Activated CD8-positive, alpha-beta memory T cell treated with anti-CD3 and anti-CD28 coated beads for 1 hour (primary cell): ENCODE measurements at regions not wholly inside any gene's neighbourhood (a gene's known extent, or its start where the extent isn't known, plus 50 kb on each side); places are given as distances from the start of the nearest gene placed in this dataset.

ENCODE experiments used
- DNase-seq, 2 donors: peaks; one replicate each; pipeline ENCODE4 v3.0.0-alpha.2; 2020; ENCODE audit warnings: low read depth in 1 of 2; ENCODE audit errors: extremely low read depth in 1 of 2

DNA sequence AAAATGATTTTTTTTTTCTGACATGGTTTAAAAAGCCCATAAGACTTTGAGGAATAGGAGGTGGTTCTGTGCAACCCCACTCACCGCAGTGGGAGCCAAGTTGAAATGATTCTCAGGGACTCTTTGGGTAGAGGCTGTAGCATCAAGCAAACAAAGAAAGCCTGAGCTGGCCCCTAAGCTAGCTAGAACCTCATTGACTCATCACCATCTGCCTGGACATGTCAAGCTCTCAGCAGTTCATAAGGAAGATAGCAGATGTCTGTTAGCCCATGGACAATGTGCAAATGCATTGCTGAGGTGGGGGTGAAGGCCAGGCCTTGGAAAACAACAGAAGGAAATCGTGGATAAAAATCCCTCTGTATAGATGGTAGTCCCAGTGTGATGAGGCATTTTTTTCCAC is 234.8 kb downstream of the NR2F2 start:
- DNase-seq = no peak

DNA sequence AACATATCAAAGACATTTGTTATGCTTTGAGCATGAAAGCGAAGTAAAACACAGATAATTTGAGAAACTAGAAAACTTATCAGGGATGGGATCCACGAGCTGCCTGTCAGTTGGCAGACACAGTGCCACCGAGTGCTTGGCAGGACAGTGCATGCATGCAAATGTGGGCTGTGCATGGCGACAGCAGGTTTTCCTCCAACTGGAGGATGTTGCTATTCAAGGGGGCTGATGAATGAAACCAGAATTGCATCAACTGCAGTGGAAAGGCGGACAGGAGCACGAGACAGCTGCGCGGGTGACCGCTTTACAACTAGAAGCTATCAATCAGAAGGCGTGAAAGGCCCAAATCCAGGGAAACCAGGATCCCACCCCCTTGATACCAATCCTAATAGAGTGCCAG is 244.3 kb downstream of the NR2F2 start:
- no peak for DNase-seq

DNA sequence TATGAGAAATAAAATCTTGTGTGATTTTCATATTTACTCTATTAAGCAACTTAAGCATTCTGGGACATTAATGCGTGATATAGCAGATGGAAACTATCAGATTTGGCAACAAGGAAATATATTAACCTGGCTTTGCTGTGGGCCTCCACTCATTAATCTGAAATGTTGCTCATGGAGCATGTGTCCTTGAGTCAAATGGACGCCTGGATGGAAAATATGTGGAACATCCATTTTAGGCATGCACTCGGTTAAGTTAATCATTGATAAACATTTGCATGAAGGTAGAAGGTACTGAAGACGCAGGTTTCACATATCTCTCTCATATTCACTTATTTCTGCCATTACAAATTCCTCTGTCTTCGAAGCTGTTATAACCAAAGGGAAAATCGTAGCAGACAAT is 246.1 kb downstream of the NR2F2 start:
- no peak for DNase-seq

DNA sequence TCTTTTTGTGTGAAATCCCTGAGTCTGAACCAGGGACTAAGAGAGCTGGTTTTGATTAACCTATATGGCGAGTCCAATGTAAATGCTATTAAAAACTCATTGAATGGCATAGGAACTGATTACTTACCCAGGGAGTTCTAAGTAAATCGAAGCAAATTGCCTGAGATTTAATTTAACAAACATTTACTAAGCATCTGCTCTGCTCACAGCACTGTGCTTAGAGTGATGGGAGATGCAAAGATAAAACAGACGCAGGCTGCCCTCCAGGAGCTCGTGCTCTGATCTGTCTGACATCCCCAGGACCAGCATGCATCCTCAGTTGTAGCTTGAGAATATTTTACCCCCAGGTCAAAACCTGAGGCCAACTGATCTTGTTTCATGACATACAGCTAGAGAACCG is 247.9 kb downstream of the NR2F2 start:
- no peak for DNase-seq

DNA sequence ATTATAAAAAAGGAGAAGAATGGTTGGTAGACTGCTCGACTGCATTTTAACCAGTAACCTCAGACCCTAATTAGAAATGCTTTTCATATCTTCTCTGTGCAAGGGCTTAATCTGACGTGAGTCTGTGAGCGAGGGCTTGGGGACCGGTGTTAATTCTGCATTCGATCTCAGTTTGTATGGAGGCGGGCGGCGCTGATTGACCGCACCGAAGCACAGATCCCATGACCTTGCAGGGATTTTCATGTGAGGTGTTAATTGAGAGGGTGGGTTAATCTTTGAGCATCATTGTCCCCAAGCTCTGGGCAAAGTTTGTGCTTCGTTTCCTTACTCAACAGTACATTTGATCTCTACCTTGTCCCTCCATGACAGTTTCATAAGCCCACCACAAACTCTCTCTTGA is 250.9 kb downstream of the NR2F2 start:
- no peak for DNase-seq

DNA sequence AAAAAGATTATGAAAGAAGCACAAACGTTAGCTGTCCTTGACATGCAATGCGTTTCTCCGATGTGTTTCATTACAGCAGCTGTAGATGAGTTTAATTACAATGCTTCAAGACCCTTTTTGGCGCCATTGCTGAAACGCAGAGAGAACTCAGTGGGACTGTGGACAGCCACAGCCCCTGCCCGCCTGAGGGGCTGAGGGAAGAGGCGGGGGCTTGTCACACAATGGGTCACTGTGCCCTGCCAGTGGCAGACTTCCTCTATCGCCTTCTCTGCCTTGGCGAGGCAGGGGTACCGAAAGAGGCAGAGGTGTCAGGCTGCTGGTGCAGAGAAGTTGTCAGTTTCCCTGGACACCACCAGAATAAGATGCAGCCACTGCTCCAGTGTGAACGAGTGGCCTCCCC is 252.0 kb downstream of the NR2F2 start:
- DNase-seq = no peak

DNA sequence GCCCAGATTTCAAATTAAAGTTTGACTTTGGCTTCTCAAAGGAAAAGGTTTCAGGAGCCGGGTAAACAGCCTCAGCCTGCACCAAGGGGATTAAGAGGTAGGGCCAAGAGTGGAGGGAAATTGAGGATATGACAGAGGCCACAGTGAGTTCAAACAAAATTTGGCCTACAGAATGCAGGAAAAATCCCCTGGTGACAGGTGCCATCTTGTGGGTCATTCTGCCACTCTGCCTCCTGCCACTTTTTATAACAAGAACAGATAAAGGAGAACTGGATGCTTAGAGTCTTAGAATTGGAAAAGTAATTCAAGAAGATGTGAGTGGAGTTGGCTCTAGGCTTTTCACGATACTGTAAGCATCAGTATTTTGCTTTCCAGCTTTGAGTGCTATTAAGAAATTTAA is 253.2 kb downstream of the NR2F2 start:
- no peak for DNase-seq

DNA sequence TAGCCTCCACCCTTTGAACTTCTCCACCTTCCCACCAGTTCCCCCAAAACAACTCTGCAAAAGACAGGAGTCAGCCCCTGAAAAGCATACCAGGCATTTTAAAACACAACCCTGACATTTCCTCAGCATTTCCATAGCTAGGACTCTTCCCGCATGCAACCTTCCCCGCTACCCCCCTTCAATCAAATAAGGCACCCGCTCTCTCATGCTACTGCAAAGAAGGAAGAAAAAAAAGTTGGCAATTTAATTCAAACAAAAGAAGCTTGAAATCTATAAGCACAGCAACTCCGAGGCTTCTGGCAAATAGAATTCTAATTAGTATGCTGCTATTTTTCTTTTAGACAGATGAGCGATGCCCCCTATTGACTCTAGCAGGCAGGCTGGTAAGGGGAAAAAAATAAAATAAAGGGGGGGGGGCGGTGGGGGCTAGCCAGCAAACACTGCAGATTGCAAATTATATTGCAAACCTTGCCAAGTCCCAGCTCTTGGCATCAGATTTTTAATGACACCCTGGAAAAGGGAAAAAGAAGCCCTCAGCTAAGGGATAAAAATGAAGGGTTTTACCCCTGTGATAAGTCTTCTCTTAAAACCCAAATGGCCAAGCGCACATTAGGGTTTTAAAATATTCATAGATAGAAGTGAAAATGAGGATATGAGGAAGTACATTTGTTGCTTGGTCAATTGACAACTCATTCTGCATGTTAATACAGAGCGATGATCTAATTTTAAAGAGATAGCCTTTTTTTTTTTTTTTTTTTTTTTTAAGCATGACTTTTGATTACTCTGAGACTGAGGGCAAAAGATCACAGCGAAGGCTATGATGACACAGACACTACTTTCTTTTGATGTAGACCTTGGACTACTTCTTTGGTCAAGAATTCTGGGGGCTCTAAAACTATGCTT is 255.2 kb downstream of the NR2F2 start:
- no peak for DNase-seq

DNA sequence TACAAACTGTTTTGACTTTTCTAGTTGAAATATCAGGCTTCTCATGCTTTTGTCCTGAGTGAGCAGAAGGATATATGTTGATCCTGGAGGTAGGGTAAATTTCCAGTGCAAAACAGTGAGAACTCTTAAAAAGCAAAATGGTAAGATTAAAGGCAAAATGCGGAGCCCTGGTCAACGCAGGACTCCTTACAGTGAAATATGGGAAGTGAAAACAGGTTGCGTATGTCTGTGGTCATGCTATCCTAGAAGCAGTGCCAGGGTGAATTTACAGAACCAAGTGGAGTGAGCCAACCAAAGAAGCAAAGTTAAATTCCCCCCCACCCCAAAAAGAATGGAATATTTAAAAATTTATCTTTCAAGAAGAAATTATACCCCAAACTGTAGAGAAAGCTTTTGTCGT is 256.4 kb downstream of the NR2F2 start:
- no peak for DNase-seq

DNA sequence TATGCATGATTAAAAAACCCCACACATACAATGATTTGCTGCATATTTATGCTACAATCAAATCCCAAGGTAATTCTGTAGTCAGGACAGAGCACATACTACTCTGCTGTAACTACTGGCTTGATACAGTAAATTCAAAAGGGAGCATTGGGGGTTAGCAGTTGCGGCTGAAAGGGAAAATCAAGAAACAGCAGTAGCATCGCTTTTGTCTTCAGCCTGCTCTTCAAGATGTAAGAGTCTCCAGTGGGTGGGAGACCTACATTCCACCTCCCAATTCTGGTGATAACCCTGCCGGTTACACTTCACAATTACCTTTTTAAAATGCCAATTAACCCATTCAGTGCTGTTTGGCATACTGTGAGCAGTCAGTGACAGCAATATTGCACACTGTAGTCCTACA is 259.4 kb downstream of the NR2F2 start:
- no peak for DNase-seq

DNA sequence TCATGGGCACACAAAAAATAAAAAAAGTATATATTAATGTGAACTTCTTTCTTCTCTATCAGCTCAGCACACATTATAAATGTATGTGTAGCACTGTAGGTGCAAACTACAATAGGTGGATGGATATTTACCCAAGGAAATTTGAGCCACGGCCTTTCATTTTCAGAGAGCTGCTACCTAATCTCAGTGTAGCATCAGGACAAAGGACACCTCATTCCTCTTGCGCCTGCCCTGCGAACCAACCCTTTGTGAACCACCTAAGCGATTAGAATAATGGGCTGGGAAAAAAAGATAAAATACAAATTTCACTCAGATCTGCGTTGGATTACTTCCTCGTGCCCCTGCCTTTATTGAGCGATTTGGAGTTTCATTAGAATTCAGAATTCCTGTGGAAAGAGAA is 263.2 kb downstream of the NR2F2 start:
- no peak for DNase-seq

DNA sequence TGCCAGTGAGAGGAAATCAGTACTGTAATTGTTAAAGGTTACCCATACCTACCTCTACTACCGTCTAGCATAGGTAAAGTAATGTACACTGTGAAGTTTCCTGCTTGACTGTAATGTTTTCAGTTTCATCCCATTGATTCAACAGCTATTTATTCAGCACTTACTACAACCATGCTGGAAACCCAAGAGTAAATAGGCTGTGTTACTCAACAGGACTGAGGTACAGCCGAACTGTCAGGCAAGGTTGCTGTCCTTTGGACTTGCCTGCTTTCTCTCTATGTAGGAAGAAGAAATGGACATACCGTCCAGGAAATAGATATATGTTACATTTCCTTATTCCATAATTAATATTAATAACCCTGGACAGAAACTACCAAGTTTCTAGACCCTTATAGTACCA is 265.5 kb downstream of the NR2F2 start:
- DNase-seq = no peak

DNA sequence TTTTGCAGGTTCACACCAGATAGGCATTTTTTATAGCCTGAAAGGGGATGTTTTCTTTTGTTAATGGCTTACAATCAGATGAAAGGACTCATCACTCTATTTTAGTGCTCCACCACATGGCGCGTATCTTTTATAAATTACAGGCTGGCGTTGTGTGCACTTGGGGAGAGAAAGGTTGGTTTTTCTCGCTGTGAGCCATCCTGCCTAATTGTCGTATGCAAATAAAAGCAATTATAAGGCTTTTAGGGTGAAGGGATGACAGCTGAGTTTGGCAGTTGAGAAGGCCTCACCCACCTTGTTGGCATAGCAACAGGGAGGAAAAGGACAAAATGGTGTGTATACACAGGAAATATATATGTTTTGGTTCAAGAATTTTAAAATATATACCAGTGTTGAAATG is 268.0 kb downstream of the NR2F2 start:
- DNase-seq = no peak

DNA sequence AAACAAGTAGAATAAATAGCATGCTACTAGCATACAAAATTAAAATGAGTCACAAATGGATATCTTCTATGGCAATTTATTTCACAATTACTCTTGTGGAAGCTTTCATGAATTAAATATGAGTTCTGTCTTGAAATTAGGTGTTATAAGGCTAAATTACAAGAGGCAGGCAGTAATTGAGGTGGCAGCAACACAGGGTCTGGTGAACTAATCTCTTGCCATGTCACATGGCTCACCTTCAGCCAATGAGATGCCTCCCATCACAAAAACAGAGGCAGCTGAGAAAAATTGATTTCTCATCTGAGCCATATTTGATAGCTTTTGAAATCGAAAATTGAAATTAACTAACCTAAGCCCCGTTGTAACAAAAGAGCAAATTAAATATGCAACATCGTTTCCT is 268.8 kb downstream of the NR2F2 start:
- no peak for DNase-seq

DNA sequence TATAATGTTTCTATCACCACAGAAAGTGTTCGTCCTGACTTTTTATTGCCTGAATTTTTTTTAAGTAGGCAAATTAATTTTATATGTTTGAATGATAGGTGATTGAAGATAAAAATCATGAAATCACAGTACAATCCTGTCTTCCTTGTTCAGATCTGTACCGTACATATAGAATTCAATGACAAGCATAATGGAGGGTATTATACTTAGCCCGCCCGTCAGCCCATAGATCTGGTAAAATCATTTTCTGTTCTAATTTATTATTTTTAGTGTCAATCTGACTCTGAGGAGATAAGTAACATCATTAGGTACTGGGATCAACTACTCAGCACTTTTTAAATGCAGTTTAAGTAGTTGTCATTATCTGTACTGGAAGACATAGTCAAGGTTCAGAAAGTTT is 269.9 kb downstream of the NR2F2 start:
- no peak for DNase-seq

DNA sequence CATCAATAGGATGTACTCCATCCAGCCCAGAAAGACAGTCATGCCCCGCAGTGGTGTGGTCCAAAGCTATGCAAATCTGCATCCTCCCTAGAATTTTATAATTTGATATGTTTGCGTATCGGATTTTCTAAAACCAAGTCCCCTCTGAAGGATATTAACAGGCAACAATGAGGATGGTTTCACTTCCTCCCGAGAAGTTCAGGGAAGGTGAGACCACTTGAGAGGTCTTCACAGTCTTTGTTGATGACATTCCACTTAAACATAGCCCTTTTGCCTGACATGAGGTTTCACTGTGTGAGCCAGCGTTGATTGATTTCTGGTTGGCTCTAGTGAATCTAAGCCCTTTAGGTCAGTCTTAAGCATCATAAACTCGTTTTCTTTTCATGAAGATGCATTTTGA is 276.1 kb downstream of the NR2F2 start:
- no peak for DNase-seq

DNA sequence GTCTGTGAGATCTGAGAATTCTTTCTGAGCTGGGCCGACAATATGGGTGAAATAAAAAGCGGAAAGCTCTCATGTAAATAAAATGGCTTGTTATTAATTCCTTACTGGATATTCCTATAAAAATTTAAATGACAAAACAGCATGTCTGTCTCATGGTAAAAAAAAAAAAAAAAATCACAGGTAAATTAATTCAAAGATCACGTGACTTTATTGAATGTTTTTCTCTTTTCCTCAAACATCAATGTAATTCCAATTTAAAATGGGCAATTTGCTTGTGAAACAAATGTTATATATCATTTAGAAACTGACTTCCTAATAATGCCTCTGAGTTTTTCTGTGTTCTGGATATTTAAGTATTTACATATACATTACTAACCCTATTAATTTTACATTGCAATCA is 280.3 kb downstream of the NR2F2 start:
- no peak for DNase-seq

DNA sequence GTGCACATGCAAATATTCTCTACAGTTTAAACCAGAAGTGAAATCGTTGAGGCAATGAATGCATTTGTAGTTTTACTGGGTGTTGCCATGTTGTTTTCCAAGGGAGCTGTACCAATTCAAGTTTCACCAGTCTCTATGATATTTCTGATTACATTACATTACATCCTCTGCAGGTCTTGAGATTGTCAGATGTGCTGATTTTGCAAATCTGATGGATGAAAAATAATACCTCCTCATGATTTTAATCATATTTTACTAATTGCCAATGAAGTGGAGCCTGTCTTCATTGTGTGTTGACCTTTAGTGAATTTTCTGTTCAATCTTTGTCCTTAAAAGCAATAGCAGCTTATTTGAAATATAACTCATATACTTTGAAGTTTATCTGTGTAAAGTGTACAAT is 282.4 kb downstream of the NR2F2 start:
- DNase-seq = no peak

DNA sequence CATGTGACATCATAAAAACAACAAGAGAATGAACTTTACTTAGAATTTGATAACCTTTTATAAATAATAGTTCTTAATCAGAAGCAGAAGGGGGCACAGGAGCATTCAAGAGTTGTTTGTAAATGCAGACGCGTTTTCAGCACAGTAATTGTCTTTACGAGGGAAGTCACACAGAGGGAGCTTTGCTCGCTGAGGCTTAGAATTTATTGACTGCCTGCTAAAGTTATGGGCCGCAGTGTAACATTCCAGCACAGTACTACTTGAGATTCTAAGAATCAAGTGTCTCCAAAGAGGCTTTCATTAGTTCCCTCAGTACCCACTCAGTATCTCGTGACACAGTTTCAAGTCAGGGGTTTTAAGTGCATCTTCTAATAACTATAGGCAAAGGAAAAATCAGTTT is 288.7 kb downstream of the NR2F2 start:
- DNase-seq = no peak

DNA sequence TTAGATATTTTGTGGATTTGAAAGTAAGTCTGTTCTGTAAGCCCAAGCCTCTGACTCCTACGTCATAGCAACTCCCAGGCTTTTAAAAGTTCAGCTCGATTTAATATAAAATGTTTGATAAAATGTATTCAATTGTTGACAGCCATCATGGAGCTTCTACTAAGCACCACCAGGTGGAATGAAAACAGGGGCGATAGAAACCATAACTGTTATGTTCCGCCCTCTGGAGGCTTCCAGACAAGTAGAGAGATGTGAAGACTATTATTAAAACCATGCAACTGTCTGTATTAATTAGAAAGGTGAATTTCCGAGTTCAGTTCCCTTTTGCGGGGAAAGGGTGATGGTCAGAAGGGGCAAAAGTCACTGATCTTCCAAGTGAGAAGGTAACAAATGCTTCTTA is 292.2 kb downstream of the NR2F2 start:
- no peak for DNase-seq

DNA sequence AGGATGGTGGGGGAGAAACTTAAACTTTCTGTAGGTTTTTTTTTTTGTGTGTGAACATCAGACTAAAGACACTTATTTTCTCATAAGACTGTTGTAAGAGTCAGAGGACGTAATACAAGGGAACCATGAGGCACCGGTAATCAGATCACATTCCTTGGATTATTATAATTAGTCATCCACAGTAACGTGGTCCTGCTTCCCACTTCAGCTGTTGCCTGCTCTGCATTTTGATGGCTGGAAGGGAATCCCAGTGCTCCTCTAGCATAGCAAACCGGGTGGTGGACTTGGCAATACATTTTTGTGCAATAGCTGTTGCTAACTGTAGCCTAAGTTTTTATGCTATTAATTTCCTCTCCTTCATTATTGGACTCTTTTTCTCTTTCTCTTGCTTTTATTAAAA is 294.8 kb downstream of the NR2F2 start:
- DNase-seq = no peak

DNA sequence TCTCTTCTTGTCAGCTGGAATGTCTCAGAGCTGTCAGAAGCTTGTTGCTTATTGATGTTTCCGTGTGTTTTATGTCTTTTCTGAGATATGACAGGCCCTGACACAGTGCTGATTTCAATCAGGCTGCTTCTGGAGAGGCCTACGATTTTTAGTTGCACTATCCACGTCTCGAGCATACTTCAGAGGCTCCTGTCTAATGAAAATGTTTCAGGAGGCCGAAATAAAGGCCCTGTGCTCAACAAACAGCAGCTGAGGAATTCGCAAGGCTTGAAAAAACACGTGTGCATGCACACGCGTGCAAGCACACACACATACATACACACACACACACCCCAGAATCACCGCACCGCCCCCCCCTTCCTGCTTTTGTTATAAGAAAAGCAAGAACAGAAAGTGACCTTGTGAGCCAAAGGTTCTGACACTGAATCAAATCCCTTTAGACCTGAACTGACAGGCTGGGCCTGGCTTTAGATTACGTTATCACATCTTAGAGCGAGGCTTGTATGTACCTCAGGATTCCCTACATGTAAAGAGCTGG is 296.6 kb downstream of the NR2F2 start:
- DNase-seq = no peak

DNA sequence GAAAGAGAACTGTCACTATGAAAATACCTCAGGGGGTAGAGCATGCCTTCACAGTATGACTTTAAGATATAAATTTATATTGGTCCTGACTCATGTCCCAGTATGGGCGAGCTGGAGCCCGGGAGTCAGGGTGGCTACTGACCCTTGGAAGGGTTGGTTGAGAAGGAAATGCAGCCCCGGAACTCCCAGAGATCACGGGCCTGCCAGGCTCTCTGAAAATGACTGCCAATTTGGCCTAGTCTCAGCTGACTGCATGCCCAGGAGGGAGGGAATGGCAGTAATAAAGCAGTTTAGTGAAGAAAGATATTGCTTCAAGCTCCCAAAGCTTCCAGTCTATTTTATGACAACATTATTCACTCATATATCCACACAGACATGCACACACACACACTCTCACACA is 299.0 kb downstream of the NR2F2 start:
- DNase-seq = no peak
